ENCODE measurements at regions not wholly inside any gene's neighbourhood (a gene's known extent, or its start where the extent isn't known, plus 50 kb on each side); places are given as distances from the start of the nearest gene placed in this dataset.

DNA sequence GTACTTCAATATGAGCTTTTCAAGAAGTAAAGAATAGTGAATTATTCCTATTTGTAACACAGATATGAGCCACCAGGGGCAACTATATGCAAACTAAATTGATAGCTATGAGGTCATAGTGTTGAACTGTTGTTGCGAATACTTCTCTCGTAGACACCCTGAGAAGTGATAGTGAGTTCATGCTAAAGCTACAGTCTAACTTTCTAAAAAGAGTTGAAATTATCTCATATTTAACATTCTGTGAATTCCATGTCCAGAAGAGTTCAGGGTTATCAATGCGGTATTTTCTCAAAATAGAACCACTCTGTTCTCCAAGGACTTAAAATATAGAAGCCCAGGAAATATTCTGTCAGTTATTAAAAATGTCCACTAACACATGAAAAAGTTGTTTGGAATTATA is 185.4 kb downstream of the AASDHPPT start:
- CTCF ChIA-PET = no interaction called here
- Mint-ChIP-seq H3K27me3 (ENCODE audit: low read depth) (peaks cover 5% of the 10 kb centered on the region), H3K36me3 (ENCODE audit: low read depth) (no peaks in the 10 kb centered on the region), H3K4me1 (ENCODE audit: low read depth) (no peaks in the 10 kb centered on the region), H3K4me3 (no peak overlapping the region), H3K27ac (no peak overlapping the region), H3K9me3 (peaks cover 1% of the 10 kb centered on the region)
- intact Hi-C loops (cut with micrococcal nuclease) = no loop called here
- DNase-seq = no peak

DNA sequence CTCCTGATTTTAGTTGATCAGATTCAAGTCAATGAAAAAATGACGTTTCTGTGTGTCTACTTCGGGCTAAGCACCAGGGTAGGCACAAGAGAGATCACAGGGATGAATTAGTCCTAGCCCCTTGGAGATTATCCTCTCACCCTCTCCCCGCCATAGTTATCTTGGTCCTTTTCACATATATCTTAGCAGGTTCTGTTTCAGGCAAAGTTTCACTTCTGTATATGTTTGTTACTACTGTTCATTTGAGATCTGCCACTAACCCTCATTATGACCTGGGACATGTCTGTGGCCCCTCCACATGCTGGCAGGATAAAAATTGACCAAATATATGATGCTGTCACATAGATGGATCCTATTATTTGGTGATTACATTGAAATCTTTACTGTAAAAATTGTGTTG is 186.1 kb downstream of the AASDHPPT start:
- CTCF ChIA-PET = no interaction called here
- peaks cover 5% of the 10 kb centered on the region for H3K27me3 Mint-ChIP-seq (ENCODE audit: low read depth)
- no peaks in the 10 kb centered on the region for H3K4me1 Mint-ChIP-seq (ENCODE audit: low read depth)
- H3K9me3 Mint-ChIP-seq = peaks cover 7% of the 10 kb centered on the region
- H3K27ac Mint-ChIP-seq = no peak overlapping the region
- no peak overlapping the region for H3K4me3 Mint-ChIP-seq
- DNase-seq = no peak
- intact Hi-C loops (cut with micrococcal nuclease) = no loop called here
- H3K36me3 Mint-ChIP-seq (ENCODE audit: low read depth) = no peaks in the 10 kb centered on the region

DNA sequence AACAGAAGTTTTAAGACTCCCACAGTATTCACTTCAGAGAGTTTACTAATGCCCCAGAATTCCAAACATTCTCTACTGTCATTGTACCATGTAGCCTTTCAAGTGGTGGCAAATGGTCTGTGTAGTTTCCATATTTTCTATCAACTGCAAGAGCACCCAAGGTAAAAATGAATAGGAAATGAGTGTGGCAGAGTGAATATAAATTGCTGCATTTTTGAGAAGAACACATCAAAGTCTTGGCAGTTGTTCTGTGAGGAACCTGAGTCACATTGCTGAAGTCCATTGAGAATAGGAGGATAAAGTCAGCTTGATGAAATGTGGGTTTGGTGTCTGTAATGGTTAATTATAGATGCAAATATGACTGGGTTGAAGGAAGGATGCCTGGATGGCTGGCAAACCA is 193.6 kb downstream of the AASDHPPT start:
- peaks cover 12% of the 10 kb centered on the region for H3K9me3 Mint-ChIP-seq
- no peak overlapping the region for H3K27ac Mint-ChIP-seq
- no peaks in the 10 kb centered on the region for H3K36me3 Mint-ChIP-seq (ENCODE audit: low read depth)
- H3K4me1 Mint-ChIP-seq (ENCODE audit: low read depth) = no peaks in the 10 kb centered on the region
- intact Hi-C loops (cut with micrococcal nuclease) = no loop called here
- CTCF ChIA-PET = no interaction called here
- H3K4me3 Mint-ChIP-seq = no peak overlapping the region
- peaks cover 4% of the 10 kb centered on the region for H3K27me3 Mint-ChIP-seq (ENCODE audit: low read depth)
- no peak for DNase-seq

DNA sequence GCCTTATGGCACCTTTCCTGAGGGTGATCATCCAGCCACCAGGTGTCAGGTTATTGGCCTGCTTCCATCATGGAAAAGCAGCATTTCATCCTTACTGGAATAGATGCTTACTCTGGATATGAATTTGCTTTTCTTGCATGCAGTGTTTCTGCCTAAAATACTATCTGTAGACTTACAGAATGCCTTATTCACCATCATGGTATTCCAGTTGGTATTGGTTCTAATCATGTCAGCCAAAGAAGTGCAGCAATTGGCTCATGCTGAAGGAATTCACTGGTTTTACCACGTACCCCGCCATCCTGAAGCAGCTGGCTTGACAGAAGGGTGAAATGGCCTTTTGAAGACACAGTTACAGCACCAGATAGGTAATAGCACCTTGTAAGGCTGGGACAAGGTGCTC is 194.2 kb downstream of the AASDHPPT start:
- intact Hi-C loops (cut with micrococcal nuclease) = no loop called here
- no peaks in the 10 kb centered on the region for H3K27me3 Mint-ChIP-seq (ENCODE audit: low read depth)
- H3K27ac Mint-ChIP-seq = no peak overlapping the region
- CTCF ChIA-PET = no interaction called here
- H3K36me3 Mint-ChIP-seq (ENCODE audit: low read depth) = no peaks in the 10 kb centered on the region
- H3K4me3 Mint-ChIP-seq = no peak overlapping the region
- H3K9me3 Mint-ChIP-seq = peaks cover 10% of the 10 kb centered on the region
- no peaks in the 10 kb centered on the region for H3K4me1 Mint-ChIP-seq (ENCODE audit: low read depth)
- no peak for DNase-seq

DNA sequence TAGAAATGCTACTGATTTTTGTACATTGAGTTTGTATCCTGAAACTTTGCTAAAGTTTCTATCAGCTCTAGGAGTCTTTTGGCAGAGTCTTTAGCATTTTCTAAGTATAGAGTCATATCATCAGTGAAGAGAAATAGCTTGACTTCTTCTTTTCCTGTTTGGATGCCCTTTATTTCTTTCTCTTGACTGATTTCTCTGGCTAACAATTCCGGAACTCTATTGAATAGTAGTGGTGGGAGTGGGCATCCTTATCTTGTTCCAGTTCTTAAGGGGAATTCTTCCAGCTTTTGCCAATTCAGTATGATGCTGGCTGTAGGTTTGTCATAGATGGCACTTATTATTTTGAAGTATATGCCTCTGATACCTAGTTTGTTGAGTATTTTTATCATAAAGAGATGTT is 197.7 kb downstream of the AASDHPPT start:
- Mint-ChIP-seq H3K4me1 (ENCODE audit: low read depth) (no peaks in the 10 kb centered on the region), H3K4me3 (no peak overlapping the region), H3K27me3 (ENCODE audit: low read depth) (no peaks in the 10 kb centered on the region), H3K36me3 (ENCODE audit: low read depth) (no peaks in the 10 kb centered on the region), H3K9me3 (peaks cover 5% of the 10 kb centered on the region), H3K27ac (no peak overlapping the region)
- CTCF ChIA-PET = interaction anchor here (0.6 to 0.8 kb wide), 2 partner anchors 19 to 1524 kb away, joined by 3 read pairs; no protein-coding TSS in a partner anchor
- intact Hi-C loops (cut with micrococcal nuclease) = no loop called here
- no peak for DNase-seq

DNA sequence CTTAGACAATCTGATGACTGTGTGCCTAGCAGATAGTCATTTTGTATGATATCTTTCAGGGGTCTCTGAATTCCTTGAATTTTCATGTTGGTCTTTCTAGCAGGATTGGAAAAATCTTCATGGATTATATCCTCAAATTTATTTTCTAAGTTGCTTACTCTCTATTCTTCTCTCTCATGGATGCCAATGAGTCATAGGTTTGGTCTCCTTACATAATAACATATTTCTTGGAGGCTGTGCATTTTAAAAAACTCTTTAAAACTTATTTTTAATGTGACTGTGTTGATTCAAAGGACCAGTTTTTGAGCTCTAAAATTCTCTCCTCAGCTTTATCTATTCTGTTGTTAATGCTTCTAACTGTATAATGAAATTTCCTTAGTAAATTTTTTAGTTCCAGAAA is 198.7 kb downstream of the AASDHPPT start:
- no peaks in the 10 kb centered on the region for H3K36me3 Mint-ChIP-seq (ENCODE audit: low read depth)
- intact Hi-C loops (cut with micrococcal nuclease) = no loop called here
- no peaks in the 10 kb centered on the region for H3K27me3 Mint-ChIP-seq (ENCODE audit: low read depth)
- H3K27ac Mint-ChIP-seq = no peak overlapping the region
- CTCF ChIA-PET = no interaction called here
- no peak overlapping the region for H3K4me3 Mint-ChIP-seq
- no peaks in the 10 kb centered on the region for H3K4me1 Mint-ChIP-seq (ENCODE audit: low read depth)
- H3K9me3 Mint-ChIP-seq = peaks cover 3% of the 10 kb centered on the region
- no peak for DNase-seq

DNA sequence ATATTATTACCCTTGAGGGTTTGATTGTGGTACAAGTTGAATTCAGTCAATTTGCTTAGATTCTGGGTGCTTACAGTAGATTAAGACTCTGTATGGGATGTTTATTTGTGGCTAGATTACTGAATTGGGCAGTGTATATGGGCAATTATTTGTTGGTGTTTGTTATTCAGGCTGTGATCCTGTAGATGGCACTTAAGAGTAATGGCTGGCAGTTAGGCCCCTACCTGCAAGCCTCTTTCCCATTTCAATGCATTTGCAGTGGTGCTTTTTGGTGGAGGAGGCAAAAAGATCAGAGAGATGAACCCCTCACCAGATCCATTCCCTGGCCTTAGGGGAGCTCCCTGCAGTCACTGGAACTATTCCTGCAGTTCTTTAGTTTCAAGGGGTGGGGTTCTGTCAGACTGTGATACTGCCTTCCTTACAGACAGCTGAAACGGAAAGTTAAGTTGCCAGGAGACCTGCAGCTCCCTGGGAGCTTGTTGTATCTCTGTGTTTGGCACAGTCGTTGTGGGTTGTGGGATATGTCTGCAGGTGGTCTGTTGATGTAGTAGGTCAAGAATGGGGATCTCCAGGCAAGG is 199.5 kb downstream of the AASDHPPT start:
- Mint-ChIP-seq H3K4me3 (no peak overlapping the region), H3K36me3 (ENCODE audit: low read depth) (no peaks in the 10 kb centered on the region), H3K4me1 (ENCODE audit: low read depth) (no peaks in the 10 kb centered on the region), H3K9me3 (peaks cover 3% of the 10 kb centered on the region), H3K27ac (no peak overlapping the region), H3K27me3 (ENCODE audit: low read depth) (no peaks in the 10 kb centered on the region)
- CTCF ChIA-PET = no interaction called here
- intact Hi-C loops (cut with micrococcal nuclease) = no loop called here
- no peak for DNase-seq

DNA sequence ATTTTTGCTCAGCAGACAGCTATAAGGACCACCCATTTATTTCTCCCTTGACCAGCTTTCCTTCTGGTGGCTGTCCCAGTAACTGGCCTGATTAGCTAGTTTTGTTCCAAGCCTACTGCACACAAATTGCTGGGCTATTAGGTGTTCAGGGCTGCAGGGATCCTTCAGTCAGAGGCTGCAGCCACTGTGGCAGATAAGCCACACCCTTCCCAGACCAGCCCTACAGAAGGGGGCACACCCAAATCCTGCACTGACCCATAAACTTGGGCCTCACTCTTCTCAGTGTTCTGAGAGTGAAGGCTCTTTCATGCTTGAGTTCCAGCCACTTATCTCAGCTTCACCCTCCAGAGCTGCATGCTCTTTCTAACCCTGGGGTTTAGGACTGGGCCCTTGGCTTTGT is 200.0 kb downstream of the AASDHPPT start:
- no peak overlapping the region for H3K4me3 Mint-ChIP-seq
- no peak overlapping the region for H3K27ac Mint-ChIP-seq
- CTCF ChIA-PET = no interaction called here
- no peaks in the 10 kb centered on the region for H3K27me3 Mint-ChIP-seq (ENCODE audit: low read depth)
- no peak for DNase-seq
- H3K9me3 Mint-ChIP-seq = peaks cover 2% of the 10 kb centered on the region
- H3K36me3 Mint-ChIP-seq (ENCODE audit: low read depth) = no peaks in the 10 kb centered on the region
- no peaks in the 10 kb centered on the region for H3K4me1 Mint-ChIP-seq (ENCODE audit: low read depth)
- intact Hi-C loops (cut with micrococcal nuclease) = no loop called here

DNA sequence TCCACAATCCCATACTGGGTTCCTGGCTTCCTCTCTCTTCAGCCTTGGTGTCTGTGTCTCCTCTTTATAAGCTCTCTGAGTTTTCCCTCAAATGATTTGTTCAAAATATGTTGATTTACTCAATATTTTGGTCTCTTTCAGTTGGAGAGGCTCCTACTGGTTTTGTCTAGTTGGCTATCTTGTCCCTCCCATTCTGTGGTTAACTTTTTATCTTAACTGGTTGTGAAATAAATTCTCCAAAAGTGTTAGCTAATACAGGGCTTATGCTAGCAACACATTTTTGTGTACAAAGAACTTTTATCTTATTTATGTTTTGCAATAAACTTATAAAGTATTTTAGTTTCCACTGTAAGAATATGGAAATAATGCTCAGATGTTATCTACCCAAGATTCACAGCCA is 200.9 kb downstream of the AASDHPPT start:
- intact Hi-C loops (cut with micrococcal nuclease) = no loop called here
- no peak overlapping the region for H3K27ac Mint-ChIP-seq
- H3K4me3 Mint-ChIP-seq = no peak overlapping the region
- no peak for DNase-seq
- CTCF ChIA-PET = no interaction called here
- H3K36me3 Mint-ChIP-seq (ENCODE audit: low read depth) = no peaks in the 10 kb centered on the region
- peaks cover under 1% of the 10 kb centered on the region for H3K9me3 Mint-ChIP-seq
- no peaks in the 10 kb centered on the region for H3K27me3 Mint-ChIP-seq (ENCODE audit: low read depth)
- no peaks in the 10 kb centered on the region for H3K4me1 Mint-ChIP-seq (ENCODE audit: low read depth)

DNA sequence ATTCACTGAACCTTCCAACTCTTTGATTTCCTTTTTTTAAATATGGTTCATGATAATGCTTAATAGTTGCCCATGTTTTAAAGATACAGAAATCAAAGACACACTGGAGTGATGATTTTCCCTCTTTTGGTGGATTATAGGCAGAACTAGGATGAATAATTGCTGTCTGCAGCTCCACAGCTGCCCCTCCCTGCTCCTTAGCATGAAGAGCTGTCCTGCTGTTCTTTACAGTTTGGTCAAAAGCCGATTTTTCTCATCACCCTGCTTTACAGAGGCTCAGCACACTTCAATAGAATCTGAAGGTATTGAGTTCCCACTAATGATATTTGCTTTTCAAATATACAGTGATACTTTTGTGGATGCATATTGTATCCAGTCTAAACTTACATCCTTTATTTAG is 202.6 kb downstream of the AASDHPPT start:
- CTCF ChIA-PET = no interaction called here
- intact Hi-C loops (cut with micrococcal nuclease) = no loop called here
- H3K27ac Mint-ChIP-seq = no peak overlapping the region
- no peak overlapping the region for H3K4me3 Mint-ChIP-seq
- no peaks in the 10 kb centered on the region for H3K4me1 Mint-ChIP-seq (ENCODE audit: low read depth)
- no peaks in the 10 kb centered on the region for H3K27me3 Mint-ChIP-seq (ENCODE audit: low read depth)
- DNase-seq = no peak
- no peaks in the 10 kb centered on the region for H3K36me3 Mint-ChIP-seq (ENCODE audit: low read depth)
- no peaks in the 10 kb centered on the region for H3K9me3 Mint-ChIP-seq

DNA sequence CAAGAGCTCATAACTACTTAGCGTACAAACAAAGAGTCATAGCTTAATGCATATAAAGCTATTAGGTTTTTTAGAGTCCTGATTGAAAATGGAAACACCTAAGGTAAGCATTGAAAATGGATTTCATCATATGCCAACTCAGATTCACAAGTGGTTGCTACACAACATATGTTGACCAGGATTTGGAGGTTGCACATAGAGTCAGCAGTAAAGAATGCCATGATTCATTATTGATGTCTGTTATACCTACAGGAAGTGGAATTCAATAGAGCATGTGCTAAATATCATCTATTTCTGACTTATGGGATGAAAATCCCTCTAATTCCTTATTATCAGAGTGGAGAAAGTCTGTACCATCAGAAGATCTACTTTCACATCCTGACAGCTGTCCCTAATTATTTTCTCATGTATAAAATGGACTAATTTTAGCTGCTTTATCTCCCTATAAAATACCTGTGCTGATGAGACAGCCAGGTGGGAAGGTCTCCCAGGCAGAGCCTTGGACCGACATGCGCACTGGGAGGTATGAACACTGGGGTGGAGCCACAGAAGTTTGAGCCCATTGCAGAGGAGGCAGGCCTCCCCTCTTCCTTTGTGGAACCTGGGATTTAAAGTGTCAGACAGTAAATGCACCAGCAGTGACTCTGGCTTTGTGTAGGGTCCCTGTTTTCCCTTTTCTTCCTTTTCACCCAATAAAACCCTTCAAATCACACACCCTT is 204.2 kb downstream of the AASDHPPT start:
- intact Hi-C loops (cut with micrococcal nuclease) = no loop called here
- no peak overlapping the region for H3K4me3 Mint-ChIP-seq
- DNase-seq = no peak
- no peaks in the 10 kb centered on the region for H3K4me1 Mint-ChIP-seq (ENCODE audit: low read depth)
- H3K27ac Mint-ChIP-seq = no peak overlapping the region
- H3K36me3 Mint-ChIP-seq (ENCODE audit: low read depth) = no peaks in the 10 kb centered on the region
- CTCF ChIA-PET = no interaction called here
- H3K27me3 Mint-ChIP-seq (ENCODE audit: low read depth) = no peaks in the 10 kb centered on the region
- no peaks in the 10 kb centered on the region for H3K9me3 Mint-ChIP-seq

DNA sequence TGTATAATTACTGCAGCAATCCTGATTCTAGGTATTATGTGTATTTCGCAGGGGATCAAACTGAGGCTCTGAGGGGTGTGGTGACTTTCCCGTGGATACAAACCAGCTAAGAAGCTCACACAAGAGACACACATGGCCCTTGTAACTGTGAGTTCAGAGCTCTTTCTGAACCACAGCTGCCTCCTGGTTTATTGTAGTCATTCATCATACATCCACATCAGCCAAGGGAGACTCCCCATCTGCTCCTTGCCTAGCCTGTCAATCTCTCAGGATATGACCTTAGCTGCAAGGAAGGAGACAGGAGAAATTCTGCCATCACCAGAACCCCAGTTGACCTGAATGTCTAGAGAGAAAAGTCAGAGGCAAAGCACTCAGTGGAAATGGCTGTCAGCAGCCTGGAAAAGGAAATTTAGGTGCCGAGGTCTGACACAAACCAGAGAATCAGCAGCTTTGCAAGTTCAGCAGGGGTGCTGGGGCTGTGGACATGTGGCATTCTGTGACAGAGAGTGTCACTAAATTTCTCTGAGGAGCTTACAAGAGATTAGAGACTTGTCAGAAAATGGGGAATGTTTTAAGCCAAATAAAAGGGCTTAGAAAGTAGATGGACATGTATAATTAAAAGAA is 209.5 kb downstream of the AASDHPPT start:
- Mint-ChIP-seq H3K4me3 (no peak overlapping the region), H3K36me3 (ENCODE audit: low read depth) (no peaks in the 10 kb centered on the region), H3K27me3 (ENCODE audit: low read depth) (no peaks in the 10 kb centered on the region), H3K9me3 (no peaks in the 10 kb centered on the region), H3K4me1 (ENCODE audit: low read depth) (no peaks in the 10 kb centered on the region), H3K27ac (no peak overlapping the region)
- intact Hi-C loops (cut with micrococcal nuclease) = no loop called here
- CTCF ChIA-PET = no interaction called here
- no peak for DNase-seq

DNA sequence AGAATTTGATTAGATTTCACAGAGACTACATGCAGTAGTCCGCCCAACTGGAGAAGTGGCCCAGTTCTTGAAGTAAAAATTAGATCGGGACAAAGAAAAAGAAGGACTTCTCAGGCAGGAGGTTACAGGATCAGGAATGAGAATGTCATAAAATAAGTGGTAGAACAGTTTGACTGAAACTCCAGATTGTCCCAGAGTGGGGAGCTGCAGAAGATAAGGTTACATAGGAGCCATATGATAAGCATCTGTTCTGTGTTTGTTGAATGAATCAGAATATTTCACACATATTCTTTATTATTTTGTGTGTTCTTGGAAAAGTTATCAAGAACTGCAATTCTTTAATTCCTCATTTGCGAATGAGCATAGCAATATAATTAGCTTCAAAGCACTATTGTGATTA is 210.6 kb downstream of the AASDHPPT start:
- CTCF ChIA-PET = no interaction called here
- intact Hi-C loops (cut with micrococcal nuclease) = no loop called here
- H3K4me1 Mint-ChIP-seq (ENCODE audit: low read depth) = no peaks in the 10 kb centered on the region
- no peak overlapping the region for H3K27ac Mint-ChIP-seq
- H3K4me3 Mint-ChIP-seq = no peak overlapping the region
- H3K27me3 Mint-ChIP-seq (ENCODE audit: low read depth) = no peaks in the 10 kb centered on the region
- no peaks in the 10 kb centered on the region for H3K36me3 Mint-ChIP-seq (ENCODE audit: low read depth)
- H3K9me3 Mint-ChIP-seq = no peaks in the 10 kb centered on the region
- no peak for DNase-seq
